ENCODE measurements at regions not wholly inside any gene's neighbourhood (a gene's known extent, or its start where the extent isn't known, plus 50 kb on each side); places are given as distances from the start of the nearest gene placed in this dataset.
A peak's percentile ranks its signal among the peaks of the same experiment; 100 is the strongest.

DNA sequence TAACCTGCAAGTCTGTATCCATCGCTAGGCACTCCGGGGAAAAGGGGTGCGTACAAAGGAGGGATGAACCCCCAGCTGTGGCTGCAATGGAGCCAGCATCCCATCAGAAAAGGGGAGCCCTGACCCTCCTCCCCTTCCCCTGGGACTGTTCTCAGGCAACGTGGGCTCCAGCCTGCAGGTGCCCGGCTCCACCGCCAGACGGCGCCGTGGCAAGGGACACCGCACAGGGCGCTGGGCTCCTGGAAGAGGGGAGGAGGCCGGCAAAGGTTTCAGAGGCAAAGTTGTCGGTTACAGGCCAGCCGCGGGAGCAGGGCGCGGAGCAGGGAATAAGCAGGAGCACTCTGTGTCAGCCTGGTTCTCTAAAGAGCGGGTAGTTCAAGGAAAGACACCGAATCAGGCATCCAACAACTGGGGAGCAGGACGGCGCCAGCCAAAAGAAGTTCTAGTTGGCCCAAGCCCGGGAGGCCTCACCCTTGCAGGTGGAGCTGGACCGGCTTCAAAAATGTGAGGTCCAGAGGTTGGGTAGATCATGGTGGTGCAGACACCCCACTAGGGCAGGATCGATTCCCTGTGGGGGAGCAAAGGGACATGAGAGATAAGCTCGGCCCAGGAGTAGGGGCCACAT, 53.0 kb upstream of the ATP12A start:
- Histone ChIP-seq H3K27ac (no peak overlapping the region), H3K4me1 (peaks cover 0 to 10% (median 0%) of the 10 kb centered on the region in 4 donors), H3K9me3 (no peaks in the 10 kb centered on the region), H3K4me3 (no peak overlapping the region), H3K36me3 (no peaks in the 10 kb centered on the region), H3K27me3 (no peaks in the 10 kb centered on the region)
- no peak for DNase-seq (ENCODE audit: low spot score in 2 of 2)
- TF ChIP-seq POLR2A (IDR thresholded peaks at IDR 0.05) = no peak
- TF ChIP-seq EP300 (IDR thresholded peaks at IDR 0.05) = no peak
- TF ChIP-seq, protein P1, sequence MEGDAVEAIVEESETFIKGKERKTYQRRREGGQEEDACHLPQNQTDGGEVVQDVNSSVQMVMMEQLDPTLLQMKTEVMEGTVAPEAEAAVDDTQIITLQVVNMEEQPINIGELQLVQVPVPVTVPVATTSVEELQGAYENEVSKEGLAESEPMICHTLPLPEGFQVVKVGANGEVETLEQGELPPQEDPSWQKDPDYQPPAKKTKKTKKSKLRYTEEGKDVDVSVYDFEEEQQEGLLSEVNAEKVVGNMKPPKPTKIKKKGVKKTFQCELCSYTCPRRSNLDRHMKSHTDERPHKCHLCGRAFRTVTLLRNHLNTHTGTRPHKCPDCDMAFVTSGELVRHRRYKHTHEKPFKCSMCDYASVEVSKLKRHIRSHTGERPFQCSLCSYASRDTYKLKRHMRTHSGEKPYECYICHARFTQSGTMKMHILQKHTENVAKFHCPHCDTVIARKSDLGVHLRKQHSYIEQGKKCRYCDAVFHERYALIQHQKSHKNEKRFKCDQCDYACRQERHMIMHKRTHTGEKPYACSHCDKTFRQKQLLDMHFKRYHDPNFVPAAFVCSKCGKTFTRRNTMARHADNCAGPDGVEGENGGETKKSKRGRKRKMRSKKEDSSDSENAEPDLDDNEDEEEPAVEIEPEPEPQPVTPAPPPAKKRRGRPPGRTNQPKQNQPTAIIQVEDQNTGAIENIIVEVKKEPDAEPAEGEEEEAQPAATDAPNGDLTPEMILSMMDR (IDR thresholded peaks at IDR 0.05) = peak in 4 of 5 experiments; percentile 10 to 23 (median 14)
- 53 to 73% methylated on average over 17 to 25 of the region's 25 CpGs for WGBS, 2 donors

DNA sequence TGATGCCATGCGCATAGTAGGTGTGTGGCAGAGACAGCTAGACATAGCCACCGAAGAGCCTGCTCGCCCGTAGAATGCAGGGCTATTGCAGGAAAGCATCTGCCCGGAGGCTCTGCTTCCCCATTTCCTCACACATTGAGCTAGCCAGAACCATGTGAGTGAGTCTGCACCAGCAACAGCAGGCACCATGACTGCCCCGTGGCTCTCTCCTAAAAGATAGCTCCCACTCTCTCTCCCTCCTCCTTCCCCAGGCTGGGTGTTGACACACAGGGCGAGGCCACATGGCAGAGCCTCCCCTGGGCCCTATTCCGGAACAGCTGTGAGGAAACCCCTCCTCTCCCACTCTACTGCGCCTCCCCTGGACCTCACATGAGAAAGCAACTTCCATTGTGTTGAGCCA, 52.3 kb upstream of the ATP12A start:
- no peak overlapping the region for H3K4me3 ChIP-seq
- peaks cover 0 to 10% (median 0%) of the 10 kb centered on the region in 4 donors for H3K4me1 ChIP-seq
- H3K9me3 ChIP-seq = no peaks in the 10 kb centered on the region
- H3K27ac ChIP-seq = no peak overlapping the region
- no peaks in the 10 kb centered on the region for H3K36me3 ChIP-seq
- no peak for TF ChIP-seq POLR2A (IDR thresholded peaks at IDR 0.05)
- TF ChIP-seq EP300 (IDR thresholded peaks at IDR 0.05) = no peak
- TF ChIP-seq, protein P1 (IDR thresholded peaks at IDR 0.05) = no peak
- H3K27me3 ChIP-seq = no peaks in the 10 kb centered on the region
- WGBS, 2 donors = 71 to 73% methylated on average over 9 of the region's 9 CpGs
- no peak for DNase-seq (ENCODE audit: low spot score in 2 of 2)

DNA sequence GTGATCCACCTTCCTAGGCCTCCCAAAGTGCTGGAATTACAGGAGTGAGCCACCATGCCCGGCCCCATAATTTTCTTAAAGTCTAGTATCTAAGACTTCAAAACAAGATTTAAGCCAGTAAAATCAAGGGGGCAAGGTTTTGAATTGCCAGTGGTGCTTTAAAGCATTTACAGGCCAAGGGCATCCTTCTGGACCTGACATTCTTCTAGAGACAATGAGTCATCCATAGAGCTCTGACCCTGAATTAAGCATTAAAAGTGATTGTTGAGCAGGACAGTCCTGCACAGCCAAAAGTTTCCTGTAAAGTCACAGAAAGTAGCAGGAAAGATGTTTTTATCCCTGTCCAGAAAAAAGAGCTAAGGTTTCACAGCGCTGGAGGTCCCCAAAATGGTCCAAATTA, 50.9 kb upstream of the ATP12A start:
- Histone ChIP-seq H3K9me3 (no peaks in the 10 kb centered on the region), H3K27me3 (no peaks in the 10 kb centered on the region), H3K36me3 (no peaks in the 10 kb centered on the region), H3K4me3 (no peak overlapping the region), H3K27ac (no peak overlapping the region), H3K4me1 (peaks cover 0 to 10% (median 0%) of the 10 kb centered on the region in 4 donors)
- whole genome bisulfite sequencing, 2 donors = 87 to 93% methylated on average over 2 of the region's 2 CpGs
- no peak for DNase-seq (ENCODE audit: low spot score in 2 of 2)
- TF ChIP-seq, protein P1 (IDR thresholded peaks at IDR 0.05) = no peak
- no peak for TF ChIP-seq POLR2A (IDR thresholded peaks at IDR 0.05)
- no peak for TF ChIP-seq EP300 (IDR thresholded peaks at IDR 0.05)

DNA sequence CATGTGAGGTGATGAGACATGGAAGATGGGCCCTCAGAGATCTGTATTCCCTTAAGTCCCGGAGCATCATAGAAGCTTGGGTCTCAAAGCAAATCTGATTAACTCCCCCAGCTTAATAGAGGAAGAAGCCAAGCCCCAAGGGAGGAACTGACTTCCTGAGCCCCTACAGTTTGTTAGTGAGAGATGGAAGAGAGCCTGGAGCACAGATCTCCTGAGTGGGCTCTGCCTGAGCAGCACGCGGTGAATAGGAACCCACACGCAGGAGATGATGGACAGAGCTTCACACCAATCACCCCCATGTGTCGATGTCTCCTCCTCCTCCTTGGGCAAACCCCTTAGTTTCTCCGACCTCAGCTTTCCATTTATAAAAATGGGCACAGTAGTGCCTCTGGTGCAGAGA, 50.1 kb upstream of the ATP12A start:
- no peak for TF ChIP-seq POLR2A (IDR thresholded peaks at IDR 0.05)
- no peak overlapping the region for H3K27ac ChIP-seq
- H3K27me3 ChIP-seq = no peaks in the 10 kb centered on the region
- H3K36me3 ChIP-seq = no peaks in the 10 kb centered on the region
- H3K9me3 ChIP-seq = no peaks in the 10 kb centered on the region
- H3K4me1 ChIP-seq = peaks cover 0 to 10% (median 0%) of the 10 kb centered on the region in 4 donors
- WGBS, 2 donors = 79 to 86% methylated on average over 6 of the region's 6 CpGs
- H3K4me3 ChIP-seq = no peak overlapping the region
- DNase-seq (ENCODE audit: low spot score in 2 of 2) = no peak
